Keratinocyte (primary cell): ENCODE measurements at regions not wholly inside any gene's neighbourhood (a gene's known extent, or its start where the extent isn't known, plus 50 kb on each side); places are given as distances from the start of the nearest gene placed in this dataset.

Experiments
- DNase-seq: peaks from one replicate; pipeline ENCODE4 v3.0.0-alpha.2; 2011; ENCODE audit warnings: low read depth, missing footprints, low spot score
- FAIRE-seq: peaks from 2 replicates; lab custom pipeline; 2011; peaks lifted over from hg19 to GRCh38; lab: Jason Lieb, UNC
- H2AFZ ChIP-seq: 2 replicates; pipeline ENCODE4 v1.6.0; 2012; ENCODE audit warnings: low read length, control low read depth, inconsistent platforms; ENCODE audit not compliant: control insufficient read depth
- H3K27ac ChIP-seq: 2 replicates; pipeline ENCODE4 v1.5.1; 2011; ENCODE audit warnings: low read length; ENCODE audit not compliant: control insufficient read depth, insufficient read depth
- H3K27me3 ChIP-seq: 3 replicates; pipeline ENCODE4 v1.6.0; 2011; ENCODE audit warnings: low read length; ENCODE audit not compliant: control insufficient read depth, insufficient read depth; ENCODE audit errors: extremely low read depth
- H3K36me3 ChIP-seq, 2 experiments: 2 replicates in 1 of 2; 3 replicates in 1 of 2; pipeline ENCODE4 v1.5.1; 2011; ENCODE audit warnings: low read length in 2 of 2, mild to moderate bottlenecking in 1 of 2; ENCODE audit not compliant: control insufficient read depth in 2 of 2, insufficient read depth in 2 of 2; ENCODE audit errors: extremely low read depth in 1 of 2
- H3K4me1 ChIP-seq: 3 replicates; pipeline ENCODE4 v1.5.1; 2011; ENCODE audit warnings: low read length; ENCODE audit not compliant: control insufficient read depth, insufficient read depth; ENCODE audit errors: extremely low read depth
- H3K4me2 ChIP-seq: 3 replicates; pipeline ENCODE4 v1.6.0; 2011; ENCODE audit warnings: low read depth, low read length; ENCODE audit not compliant: control insufficient read depth, insufficient read depth; ENCODE audit errors: extremely low read depth
- H3K4me3 ChIP-seq, 3 experiments: fragments of 200-600 bp in 1 of 3; sonication (generic) in 1 of 3; 2 replicates in 2 of 3; 3 replicates in 1 of 3; pipeline ENCODE4 v1.5.1; 2011 to 2016; ENCODE audit warnings: low read length in 3 of 3, mild to moderate bottlenecking in 3 of 3, control low read depth in 2 of 3, inconsistent platforms in 1 of 3, low read depth in 1 of 3, mixed read lengths in 1 of 3, mixed run types in 1 of 3, moderate library complexity in 1 of 3; ENCODE audit not compliant: control insufficient read depth in 2 of 3, insufficient read depth in 2 of 3; ENCODE audit errors: extremely low read depth in 1 of 3
- H3K79me2 ChIP-seq: 2 replicates; pipeline ENCODE4 v1.6.0; 2012; ENCODE audit warnings: low read length; ENCODE audit not compliant: control insufficient read depth, insufficient read depth
- H3K9ac ChIP-seq: 3 replicates; pipeline ENCODE4 v1.6.0; 2011; ENCODE audit warnings: low read length; ENCODE audit not compliant: control insufficient read depth, insufficient read depth; ENCODE audit errors: extremely low read depth
- H3K9me1 ChIP-seq: 3 replicates; pipeline ENCODE4 v1.6.0; 2011; ENCODE audit warnings: low read length; ENCODE audit not compliant: control insufficient read depth, insufficient read depth; ENCODE audit errors: extremely low read depth
- H3K9me3 ChIP-seq: 2 replicates; pipeline ENCODE4 v1.5.1; 2012; ENCODE audit warnings: low read depth, low read length; ENCODE audit not compliant: control insufficient read depth
- H4K20me1 ChIP-seq: 3 replicates; pipeline ENCODE4 v1.6.0; 2011; ENCODE audit warnings: low read length; ENCODE audit not compliant: control insufficient read depth, insufficient read depth; ENCODE audit errors: extremely low read depth
- EZH2 ChIP-seq: IDR thresholded peaks from one replicate; pipeline ENCODE4 v1.6.1; 2012; ENCODE audit warnings: inconsistent platforms, mild to moderate bottlenecking, low read length, moderate library complexity
- dilution Hi-C: fragments of 300-500 bp; cut with MboI; formaldehyde crosslinking; loops from one replicate; pipeline ENCODE4 v1.7.0; 2020; ENCODE audit warnings: low sequenced_read_pairs; ENCODE audit not compliant: extremely low pct_ligation_motif_present
- TF ChIP-seq, protein P1 (sequence below), 3 experiments: IDR thresholded peaks in 1 of 3; conservative IDR thresholded peaks in 1 of 3; optimal IDR thresholded peaks in 1 of 3; 2 replicates in 2 of 3; 3 replicates in 1 of 3; pipeline versions ENCODE3 to v1.5.1; 2011; ENCODE audit warnings: low read length in 3 of 3, mild to moderate bottlenecking in 3 of 3, moderate library complexity in 2 of 3, control low read depth in 1 of 3, inconsistent platforms in 1 of 3; ENCODE audit not compliant: insufficient read depth in 2 of 3; ENCODE audit errors: extremely low read depth in 1 of 3

- no peaks in the 10 kb centered on the region for H3K79me2 ChIP-seq
- no peaks in the 10 kb centered on the region for H3K4me1 ChIP-seq
- H3K27ac ChIP-seq = no peak overlapping the region
- no peak overlapping the region for H3K9ac ChIP-seq
- no peaks in the 10 kb centered on the region for H3K9me3 ChIP-seq
- FAIRE-seq (no peak), DNase-seq (no peak)
- H3K4me2 ChIP-seq = no peak overlapping the region
- no peaks in the 10 kb centered on the region for H4K20me1 ChIP-seq
- no peaks in the 10 kb centered on the region for H3K36me3 ChIP-seq
- H3K4me3 ChIP-seq = no peak overlapping the region
- TF ChIP-seq, protein P1, sequence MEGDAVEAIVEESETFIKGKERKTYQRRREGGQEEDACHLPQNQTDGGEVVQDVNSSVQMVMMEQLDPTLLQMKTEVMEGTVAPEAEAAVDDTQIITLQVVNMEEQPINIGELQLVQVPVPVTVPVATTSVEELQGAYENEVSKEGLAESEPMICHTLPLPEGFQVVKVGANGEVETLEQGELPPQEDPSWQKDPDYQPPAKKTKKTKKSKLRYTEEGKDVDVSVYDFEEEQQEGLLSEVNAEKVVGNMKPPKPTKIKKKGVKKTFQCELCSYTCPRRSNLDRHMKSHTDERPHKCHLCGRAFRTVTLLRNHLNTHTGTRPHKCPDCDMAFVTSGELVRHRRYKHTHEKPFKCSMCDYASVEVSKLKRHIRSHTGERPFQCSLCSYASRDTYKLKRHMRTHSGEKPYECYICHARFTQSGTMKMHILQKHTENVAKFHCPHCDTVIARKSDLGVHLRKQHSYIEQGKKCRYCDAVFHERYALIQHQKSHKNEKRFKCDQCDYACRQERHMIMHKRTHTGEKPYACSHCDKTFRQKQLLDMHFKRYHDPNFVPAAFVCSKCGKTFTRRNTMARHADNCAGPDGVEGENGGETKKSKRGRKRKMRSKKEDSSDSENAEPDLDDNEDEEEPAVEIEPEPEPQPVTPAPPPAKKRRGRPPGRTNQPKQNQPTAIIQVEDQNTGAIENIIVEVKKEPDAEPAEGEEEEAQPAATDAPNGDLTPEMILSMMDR (optimal IDR thresholded peaks at IDR 0.05 in 1 of 3, IDR thresholded peaks at IDR 0.05 in 1 of 3, conservative IDR thresholded peaks at IDR 0.05 in 1 of 3; ENCODE audit: extremely low read depth in 1 of 3, insufficient read depth in 2 of 3, low read length in 3 of 3) = no peak
- no peak for TF ChIP-seq EZH2
- dilution Hi-C loops = no loop called here
- H2AFZ ChIP-seq = peak overlapping the region; percentile 2
- H3K9me1 ChIP-seq = no peaks in the 10 kb centered on the region
- no peaks in the 10 kb centered on the region for H3K27me3 ChIP-seq
Observed at GRCh38 chr6:106825156-106825555, 149.4 kb downstream of the CD24 start.

- DNase-seq = no peak
- dilution Hi-C loops = no loop called here
Observed at GRCh38 chr6:106823732-106824351, 150.7 kb downstream of the CD24 start.

More at GRCh38 chr6:106823732-106824351, 150.7 kb downstream of the CD24 start:
- no peaks in the 10 kb centered on the region for H3K9me3 ChIP-seq
- no peak overlapping the region for H3K4me2 ChIP-seq
- H4K20me1 ChIP-seq = no peaks in the 10 kb centered on the region
- H3K27ac ChIP-seq = no peak overlapping the region
- H2AFZ ChIP-seq = no peak overlapping the region
- no peaks in the 10 kb centered on the region for H3K4me1 ChIP-seq
- H3K4me3 ChIP-seq = no peak overlapping the region
- H3K27me3 ChIP-seq = no peaks in the 10 kb centered on the region
- no peak overlapping the region for H3K9ac ChIP-seq
- H3K79me2 ChIP-seq = no peaks in the 10 kb centered on the region
- H3K9me1 ChIP-seq = no peaks in the 10 kb centered on the region
- FAIRE-seq = no peak
- H3K36me3 ChIP-seq = no peaks in the 10 kb centered on the region
- TF ChIP-seq EZH2 = no peak
- TF ChIP-seq, protein P1 (optimal IDR thresholded peaks at IDR 0.05 in 1 of 3, IDR thresholded peaks at IDR 0.05 in 1 of 3, conservative IDR thresholded peaks at IDR 0.05 in 1 of 3; ENCODE audit: extremely low read depth in 1 of 3, insufficient read depth in 2 of 3, low read length in 3 of 3) = no peak
